CD14-positive monocyte (primary cell): ENCODE measurements at regions not wholly inside any gene's neighbourhood (a gene's known extent, or its start where the extent isn't known, plus 50 kb on each side); places are given as distances from the start of the nearest gene placed in this dataset.

Experiments
- DNase-seq, 3 donors: peaks; one replicate each; pipeline ENCODE4 v3.0.0-alpha.2; 2011 to 2022
- H2AFZ ChIP-seq: 2 replicates; pipeline ENCODE4 v1.6.0; 2012; ENCODE audit warnings: mild to moderate bottlenecking, low read depth, low read length, inconsistent platforms; ENCODE audit not compliant: insufficient read depth, poor library complexity, severe bottlenecking
- H3K27ac ChIP-seq, 2 donors: 1 replicate in 1 of 2; 2 replicates in 1 of 2; pipeline ENCODE4 v1.5.1; 2012 to 2013; ENCODE audit warnings: low read length in 2 of 2, control low read depth in 1 of 2, inconsistent platforms in 1 of 2, low read depth in 1 of 2, mild to moderate bottlenecking in 1 of 2
- H3K27me3 ChIP-seq, 2 donors: one replicate each; pipeline versions ENCODE4 v1.6.0 to v1.6.1; 2011 to 2013; ENCODE audit warnings: low read length in 2 of 2; ENCODE audit not compliant: control insufficient read depth in 2 of 2, insufficient read depth in 2 of 2
- H3K36me3 ChIP-seq, 2 donors: replicated peaks in 1 of 2; 1 replicate in 1 of 2; 2 replicates in 1 of 2; pipeline versions ENCODE4 v1.5.1 to v1.6.1; 2012 to 2013; ENCODE audit warnings: low read length in 2 of 2, control low read depth in 1 of 2, inconsistent platforms in 1 of 2, mild to moderate bottlenecking in 1 of 2; ENCODE audit not compliant: insufficient read depth in 2 of 2, control insufficient read depth in 1 of 2
- H3K4me1 ChIP-seq, 2 donors: 1 replicate in 1 of 2; 2 replicates in 1 of 2; pipeline versions ENCODE4 v1.5.1 to v1.6.1; 2012 to 2013; ENCODE audit warnings: low read length in 2 of 2, control low read depth in 1 of 2, inconsistent platforms in 1 of 2, mild to moderate bottlenecking in 1 of 2, moderate library complexity in 1 of 2; ENCODE audit not compliant: insufficient read depth in 2 of 2, control insufficient read depth in 1 of 2
- H3K4me2 ChIP-seq: replicated peaks from 2 replicates; pipeline ENCODE3; 2012; ENCODE audit warnings: low read length, moderate library complexity, mild to moderate bottlenecking; ENCODE audit not compliant: poor library complexity, severe bottlenecking; ENCODE audit errors: extremely low read depth
- H3K4me3 ChIP-seq, 3 experiments: fragments of 200-600 bp in 1 of 3; sonication (generic) in 1 of 3; replicated peaks in 1 of 3; 1 replicate in 2 of 3; 2 replicates in 1 of 3; pipeline ENCODE4 v1.5.1; 2011 to 2013; ENCODE audit warnings: low read length in 3 of 3, mild to moderate bottlenecking in 3 of 3, control low read depth in 2 of 3, low read depth in 2 of 3, inconsistent platforms in 1 of 3, moderate library complexity in 1 of 3
- H3K79me2 ChIP-seq: 2 replicates; pipeline ENCODE4 v1.6.0; 2012; ENCODE audit warnings: mild to moderate bottlenecking, control low read depth, inconsistent platforms, low read length, moderate library complexity; ENCODE audit not compliant: insufficient read depth
- H3K9ac ChIP-seq: 2 replicates; pipeline ENCODE4 v1.6.0; 2017; ENCODE audit warnings: low read length, mild to moderate bottlenecking; ENCODE audit not compliant: insufficient read depth, poor library complexity, severe bottlenecking
- H3K9me3 ChIP-seq, 2 donors: replicated peaks in 1 of 2; 1 replicate in 1 of 2; 2 replicates in 1 of 2; pipeline versions ENCODE4 v1.5.1 to v1.6.1; 2012 to 2013; ENCODE audit warnings: low read length in 2 of 2, control low read depth in 1 of 2; ENCODE audit not compliant: control insufficient read depth in 1 of 2, insufficient read depth in 1 of 2
- H4K20me1 ChIP-seq: 2 replicates; pipeline ENCODE4 v1.6.0; 2012; ENCODE audit warnings: mild to moderate bottlenecking, low read length, control low read depth, moderate library complexity; ENCODE audit not compliant: insufficient read depth
- H3K27ac Mint-ChIP-seq, 7 donors: one replicate each; pipeline ENCODE4 v1.8.0; 2020; ENCODE audit warnings: mild to moderate bottlenecking in 7 of 7, mixed read lengths in 7 of 7, moderate library complexity in 6 of 7, inconsistent platforms in 2 of 7
- H3K27me3 Mint-ChIP-seq, 3 donors: one replicate each; pipeline ENCODE4 v1.8.0; 2021 to 2022; ENCODE audit warnings: low read depth in 3 of 3, mild to moderate bottlenecking in 3 of 3, mixed read lengths in 3 of 3, moderate library complexity in 3 of 3, inconsistent platforms in 1 of 3
- H3K36me3 Mint-ChIP-seq, 2 donors: one replicate each; pipeline ENCODE4 v1.8.0; 2020; ENCODE audit warnings: mixed read lengths in 2 of 2, inconsistent platforms in 1 of 2, mild to moderate bottlenecking in 1 of 2
- H3K4me1 Mint-ChIP-seq: one replicate; pipeline ENCODE4 v1.8.0; 2020; ENCODE audit warnings: mild to moderate bottlenecking, mixed read lengths
- H3K4me3 Mint-ChIP-seq, 2 donors: one replicate each; pipeline ENCODE4 v1.8.0; 2020; ENCODE audit warnings: mild to moderate bottlenecking in 2 of 2, mixed read lengths in 2 of 2, moderate library complexity in 1 of 2
- H3K9me3 Mint-ChIP-seq, 7 donors: one replicate each; pipeline ENCODE4 v1.8.0; 2020 to 2022; ENCODE audit warnings: mixed read lengths in 7 of 7, mild to moderate bottlenecking in 6 of 7, moderate library complexity in 6 of 7, inconsistent platforms in 2 of 7
- CTCF ChIP-seq: fragments of 200-600 bp; IDR thresholded peaks from one replicate; pipeline ENCODE4 v1.8.0; 2022; ENCODE audit warnings: antibody characterized with exemption, mild to moderate bottlenecking
- WGBS: methylation state at CpG from one replicate; pipeline ENCODE4 v1.1.5; 2013; ENCODE audit warnings: missing lambda C conversion rate; ENCODE audit not compliant: insufficient coverage; 5-methylcytosine and 5-hydroxymethylcytosine counted together
- intact Hi-C, 2 donors: fragments of 100-400 bp; cut with micrococcal nuclease; formaldehyde crosslinking; loops; one replicate each; pipeline versions ENCODE4 v1.15.0 to v1.15.1; 2023

GRCh38 chr2:12404497-12404896 lies 312.2 kb upstream of the TRIB2 start:
- H3K79me2 ChIP-seq, result no peaks in the 10 kb centered on the region
- no peak overlapping the region for H2AFZ ChIP-seq
- Mint-ChIP-seq H3K4me1 (no peaks in the 10 kb centered on the region), H3K4me3 (no peak overlapping the region), H3K27me3 (peaks cover 0 to 3% (median 2%) of the 10 kb centered on the region in 3 donors), H3K9me3 (peaks cover 2 to 22% (median 13%) of the 10 kb centered on the region in 7 donors), H3K27ac (peak overlapping the region in 1 of 7 donors; percentile 7), H3K36me3 (no peaks in the 10 kb centered on the region)
- H3K36me3 ChIP-seq, result no peaks in the 10 kb centered on the region
- no peak overlapping the region for H3K27ac ChIP-seq
- H3K4me3 ChIP-seq, result no peak overlapping the region
- intact Hi-C loops, result no loop called here
- no peaks in the 10 kb centered on the region for H3K4me1 ChIP-seq
- H3K27me3 ChIP-seq, result no peaks in the 10 kb centered on the region
- no peak for DNase-seq
- peaks cover 0 to 10% of the 10 kb centered on the region in 2 donors for H3K9me3 ChIP-seq
- H4K20me1 ChIP-seq, result no peaks in the 10 kb centered on the region
- H3K9ac ChIP-seq, result no peak overlapping the region
- H3K4me2 ChIP-seq, result no peak overlapping the region
- TF ChIP-seq CTCF, result no peak

GRCh38 chr2:12407160-12407559 lies 309.6 kb upstream of the TRIB2 start:
- no peak overlapping the region for H3K4me3 ChIP-seq
- intact Hi-C loops, result no loop called here
- WGBS, result 100% methylated on average over 3 of the region's 5 CpGs
- no peaks in the 10 kb centered on the region for H3K27me3 ChIP-seq
- DNase-seq, result no peak
- H3K9me3 Mint-ChIP-seq, result peaks cover 2 to 27% (median 17%) of the 10 kb centered on the region in 7 donors
- peaks cover 0 to 2% (median 0%) of the 10 kb centered on the region in 3 donors for H3K27me3 Mint-ChIP-seq
- H3K4me2 ChIP-seq, result no peak overlapping the region
- H3K4me3 Mint-ChIP-seq, result no peak overlapping the region
- TF ChIP-seq CTCF, result no peak
- no peaks in the 10 kb centered on the region for H3K4me1 Mint-ChIP-seq
- H3K36me3 ChIP-seq, result no peaks in the 10 kb centered on the region
- no peaks in the 10 kb centered on the region for H3K79me2 ChIP-seq
- H3K9me3 ChIP-seq, result peaks cover 5 to 13% of the 10 kb centered on the region in 2 donors
- H3K36me3 Mint-ChIP-seq, result no peaks in the 10 kb centered on the region
- no peak overlapping the region for H3K27ac Mint-ChIP-seq
- H3K9ac ChIP-seq, result no peak overlapping the region
- no peaks in the 10 kb centered on the region for H3K4me1 ChIP-seq
- H2AFZ ChIP-seq, result no peak overlapping the region
- H4K20me1 ChIP-seq, result no peaks in the 10 kb centered on the region
- H3K27ac ChIP-seq, result no peak overlapping the region
